PC-9 (cell line): ENCODE measurements at regions not wholly inside any gene's neighbourhood (a gene's known extent, or its start where the extent isn't known, plus 50 kb on each side); places are given as distances from the start of the nearest gene placed in this dataset.

ENCODE experiments used
- CTCF ChIP-seq: fragments of 200-600 bp; sonication (generic); conservative IDR thresholded peaks from 2 replicates; pipeline ENCODE4 v1.6.1; 2017; ENCODE audit warnings: mixed run types, antibody characterized with exemption, mild to moderate bottlenecking, moderate library complexity
- EZH2 ChIP-seq: fragments of 200-600 bp; sonication (generic); IDR thresholded peaks from 2 replicates; pipeline ENCODE4 v1.8.0; 2017; ENCODE audit warnings: antibody characterized with exemption, low read depth

GRCh38 chrX:19256986-19257385 lies 86.7 kb upstream of the PDHA1 start:
- TF ChIP-seq CTCF: no peak
- no peak for TF ChIP-seq EZH2
